MM.1S (cell line): ENCODE measurements at regions not wholly inside any gene's neighbourhood (a gene's known extent, or its start where the extent isn't known, plus 50 kb on each side); places are given as distances from the start of the nearest gene placed in this dataset.

ENCODE experiments used
- CTCF ChIP-seq: fragments of 300-600 bp; sonication (generic); IDR thresholded peaks from 2 replicates; pipeline ENCODE4 v1.5.1; 2016; ENCODE audit warnings: antibody characterized with exemption, low read length, mixed read lengths
- EZH2 ChIP-seq: fragments of 300-600 bp; sonication (generic); optimal IDR thresholded peaks from 2 replicates; pipeline ENCODE3; 2017; ENCODE audit warnings: low read depth, mild to moderate bottlenecking, antibody characterized with exemption, low read length, mixed read lengths
- EZH2phosphoT487 ChIP-seq: fragments of 300-600 bp; sonication (generic); IDR thresholded peaks from 2 replicates; pipeline ENCODE4 v1.6.1; 2018; ENCODE audit warnings: antibody characterized with exemption, low read length

- TF ChIP-seq CTCF (no peak), EZH2 (no peak), EZH2phosphoT487 (no peak)
Observed at GRCh38 chr15:87648278-87648677, 608.3 kb downstream of the NTRK3 start.
